BJ (cell line): ENCODE measurements at regions not wholly inside any gene's neighbourhood (a gene's known extent, or its start where the extent isn't known, plus 50 kb on each side); places are given as distances from the start of the nearest gene placed in this dataset.
"Not testable (repeated sequence)": the region's sequence is repeated elsewhere in the genome, so short reads cannot be mapped to it uniquely, and the experiment has no call there.

ENCODE experiments used
- CTCF ChIA-PET: fragments of 350-600 bp; formaldehyde crosslinking; extraction: SDS; loops from one replicate; lab custom pipeline; 2021; ENCODE audit warnings: antibody characterized with exemption, inconsistent platforms; lab: Yijun Ruan, JAX
- POLR2A ChIA-PET: fragments of 300-600 bp; sonication (Branson Sonifier 250); formaldehyde crosslinking; extraction: SDS; loops from one replicate; lab custom pipeline; 2021; ENCODE audit warnings: antibody characterized with exemption; lab: Charles Lee
- DNase-seq: peaks from one replicate; pipeline ENCODE4 v3.0.0-alpha.2; 2011; ENCODE audit warnings: low read depth
- H3K27me3 ChIP-seq: 2 replicates; pipeline ENCODE4 v1.6.0; 2011; ENCODE audit warnings: low read length; ENCODE audit not compliant: control insufficient read depth, insufficient read depth
- H3K36me3 ChIP-seq: 2 replicates; pipeline ENCODE4 v1.5.1; 2011; ENCODE audit warnings: low read length; ENCODE audit not compliant: control insufficient read depth, insufficient read depth
- H3K4me3 ChIP-seq: 2 replicates; pipeline ENCODE4 v1.5.1; 2011; ENCODE audit warnings: low read depth, mild to moderate bottlenecking, control low read depth, low read length
- CTCF ChIP-seq: IDR thresholded peaks from 2 replicates; pipeline ENCODE4 v1.5.1; 2011; ENCODE audit warnings: low read depth, mild to moderate bottlenecking, control low read depth, inconsistent platforms, low read length, moderate library complexity; ENCODE audit not compliant: insufficient read depth

GRCh38 chr4:66160606-66161005, 490.3 kb upstream of the EPHA5 start:
- no peak for TF ChIP-seq CTCF
- Histone ChIP-seq H3K27me3 (no peaks in the 10 kb centered on the region), H3K36me3 (no peaks in the 10 kb centered on the region), H3K4me3 (no peak overlapping the region)
- ChIA-PET POLR2A (no interaction called here), CTCF (no interaction called here)
- DNase-seq: no peak

DNA sequence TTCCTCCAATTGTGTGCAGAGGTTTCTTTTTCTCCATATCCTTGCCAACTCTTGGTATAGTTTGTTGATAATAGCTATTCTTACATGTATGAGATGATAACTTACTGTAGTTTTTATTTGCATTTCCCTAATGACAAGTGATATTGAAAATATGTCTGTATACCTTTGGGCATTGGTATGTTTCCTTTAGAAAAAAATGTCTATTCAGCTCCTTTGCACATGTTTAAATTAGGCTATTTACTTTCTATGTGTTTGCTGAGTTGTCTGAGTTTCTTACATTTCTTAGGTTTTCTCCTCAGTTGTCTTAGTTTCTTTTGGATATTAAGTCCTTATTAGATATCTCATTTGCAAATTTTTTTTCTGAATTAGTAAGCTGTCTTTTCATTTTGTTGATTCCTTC, 487.3 kb upstream of the EPHA5 start:
- POLR2A ChIA-PET: no interaction called here
- CTCF ChIA-PET: no interaction called here
- Histone ChIP-seq H3K36me3 (no peaks in the 10 kb centered on the region), H3K4me3 (no peak overlapping the region), H3K27me3 (no peaks in the 10 kb centered on the region)
- DNase-seq: no peak
- TF ChIP-seq CTCF: no peak

DNA sequence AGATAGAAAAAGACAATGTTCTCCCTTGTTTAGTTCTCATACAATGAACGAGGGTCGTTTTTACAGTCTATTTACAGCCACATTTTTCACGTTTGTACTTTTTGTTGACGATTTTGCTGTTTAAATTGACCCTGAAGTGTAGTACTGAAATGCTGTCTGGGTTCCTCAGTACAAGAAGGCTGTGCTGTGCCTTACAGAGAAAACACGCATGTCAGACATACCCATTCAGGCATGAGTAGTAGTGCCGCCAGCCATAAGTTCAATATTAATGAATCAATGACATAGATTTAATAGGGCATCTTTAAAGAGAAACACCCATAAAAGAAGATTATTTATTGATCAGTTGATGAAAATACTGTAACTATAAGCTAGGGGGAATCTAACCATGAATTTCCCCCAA, 459.8 kb upstream of the EPHA5 start:
- no peak overlapping the region for H3K4me3 ChIP-seq
- H3K27me3 ChIP-seq: no peaks in the 10 kb centered on the region
- no peak for TF ChIP-seq CTCF
- POLR2A ChIA-PET: no interaction called here
- DNase-seq: no peak
- H3K36me3 ChIP-seq: no peaks in the 10 kb centered on the region
- CTCF ChIA-PET: interaction anchor here (0.6 kb wide), 1 partner anchor 1052 kb away, joined by 3 read pairs; no protein-coding TSS in a partner anchor

- no peak for DNase-seq
- POLR2A ChIA-PET: no interaction called here
- no peak for TF ChIP-seq CTCF
- CTCF ChIA-PET: no interaction called here
- Histone ChIP-seq H3K4me3 (no peak overlapping the region), H3K36me3 (no peaks in the 10 kb centered on the region), H3K27me3 (no peaks in the 10 kb centered on the region)
Measured at GRCh38 chr4:66123831-66124413, 453.6 kb upstream of the EPHA5 start.

DNA sequence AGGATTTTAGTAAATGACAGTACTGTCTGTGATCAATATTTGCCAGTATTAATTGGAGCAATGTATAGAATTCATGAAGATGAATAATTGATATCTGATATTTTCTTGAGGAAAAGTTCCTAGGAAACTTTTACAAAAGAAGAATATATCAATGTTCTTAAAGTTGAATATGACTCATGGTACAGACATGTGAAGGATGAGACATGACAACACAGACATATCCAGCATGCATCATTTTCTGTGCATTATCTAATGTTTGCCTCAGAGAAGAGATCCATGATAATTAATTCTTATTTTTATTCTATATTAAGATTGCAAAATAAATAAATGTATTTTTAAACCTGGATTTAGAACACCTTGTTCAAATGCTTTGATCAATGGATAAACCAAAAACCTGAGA, 452.9 kb upstream of the EPHA5 start:
- DNase-seq: no peak
- POLR2A ChIA-PET: no interaction called here
- no peak for TF ChIP-seq CTCF
- Histone ChIP-seq H3K36me3 (no peaks in the 10 kb centered on the region), H3K27me3 (no peaks in the 10 kb centered on the region), H3K4me3 (no peak overlapping the region)
- CTCF ChIA-PET: no interaction called here

GRCh38 chr4:66115231-66115630, 444.9 kb upstream of the EPHA5 start:
- DNase-seq, H3K4me3 ChIP-seq, H3K27me3 ChIP-seq, H3K36me3 ChIP-seq, POLR2A ChIA-PET, CTCF ChIA-PET: not testable (repeated sequence)
